GM23338 (cell line): ENCODE measurements at regions not wholly inside any gene's neighbourhood (a gene's known extent, or its start where the extent isn't known, plus 50 kb on each side); places are given as distances from the start of the nearest gene placed in this dataset.

Experiments
- ATAC-seq: fragments of 200-7000 bp; cut with Tn5 transposase; 3 replicates; pipeline ENCODE4 v1.9.1; 2020
- DNase-seq: peaks from one replicate; pipeline ENCODE4 v3.0.0-alpha.2; 2015; ENCODE audit warnings: low spot score
- H2AFZ ChIP-seq: fragments of 200-600 bp; sonication (generic); 2 replicates; pipeline ENCODE4 v1.8.0; 2016; ENCODE audit warnings: antibody characterized with exemption, mild to moderate bottlenecking, moderate library complexity
- H3F3A ChIP-seq: fragments of 200-600 bp; sonication (generic); replicated peaks from 2 replicates; pipeline ENCODE4 v1.8.0; 2017; ENCODE audit warnings: antibody characterized with exemption, mixed run types, low read depth
- H3K27ac ChIP-seq: fragments of 200-600 bp; sonication (generic); 2 replicates; pipeline ENCODE4 v1.6.1; 2016; ENCODE audit warnings: low read depth
- H3K27me3 ChIP-seq: fragments of 200-600 bp; sonication (generic); 2 replicates; pipeline ENCODE4 v1.8.0; 2016; ENCODE audit warnings: mild to moderate bottlenecking, mixed run types, moderate library complexity; ENCODE audit not compliant: insufficient read depth
- H3K36me3 ChIP-seq: fragments of 200-600 bp; sonication (generic); 2 replicates; pipeline ENCODE4 v1.8.0; 2016; ENCODE audit warnings: mild to moderate bottlenecking; ENCODE audit not compliant: insufficient read depth
- H3K4me1 ChIP-seq: fragments of 200-600 bp; sonication (generic); 2 replicates; pipeline ENCODE4 v1.8.0; 2016; ENCODE audit warnings: mild to moderate bottlenecking, moderate library complexity; ENCODE audit not compliant: insufficient read depth
- H3K4me2 ChIP-seq: fragments of 200-600 bp; sonication (generic); 2 replicates; pipeline ENCODE4 v1.7.1; 2017; ENCODE audit warnings: mixed run types
- H3K4me3 ChIP-seq: fragments of 200-600 bp; sonication (generic); 2 replicates; pipeline ENCODE4 v1.6.1; 2016; ENCODE audit warnings: mixed run types
- H3K79me2 ChIP-seq: fragments of 200-600 bp; sonication (generic); replicated peaks from 2 replicates; pipeline ENCODE4 v1.8.0; 2017; ENCODE audit warnings: mild to moderate bottlenecking; ENCODE audit not compliant: insufficient read depth
- H3K9me2 ChIP-seq: fragments of 200-600 bp; sonication (generic); 2 replicates; pipeline ENCODE4 v1.8.0; 2017; ENCODE audit not compliant: insufficient read depth
- H4K20me1 ChIP-seq: fragments of 200-600 bp; sonication (generic); replicated peaks from 2 replicates; pipeline ENCODE4 v1.8.0; 2017; ENCODE audit warnings: mild to moderate bottlenecking; ENCODE audit not compliant: insufficient read depth
- H3K27ac Mint-ChIP-seq: 2 replicates; pipeline ENCODE4 v1.8.0; 2020; ENCODE audit warnings: inconsistent platforms, mild to moderate bottlenecking, moderate library complexity, mixed read lengths
- H3K27me3 Mint-ChIP-seq: 3 replicates; pipeline ENCODE4 v1.8.0; 2022; ENCODE audit warnings: low read depth, mild to moderate bottlenecking, moderate library complexity, mixed read lengths, inconsistent platforms; ENCODE audit not compliant: insufficient read depth, poor library complexity
- H3K36me3 Mint-ChIP-seq: 3 replicates; pipeline ENCODE4 v1.8.0; 2021; ENCODE audit warnings: low read depth, mild to moderate bottlenecking, inconsistent platforms, moderate library complexity, mixed read lengths
- H3K4me1 Mint-ChIP-seq: 3 replicates; pipeline ENCODE4 v1.8.0; 2020; ENCODE audit warnings: mild to moderate bottlenecking, inconsistent platforms, mixed read lengths
- H3K4me3 Mint-ChIP-seq: 3 replicates; pipeline ENCODE4 v1.8.0; 2021; ENCODE audit warnings: moderate library complexity, mild to moderate bottlenecking, inconsistent platforms, mixed read lengths
- H3K9me3 Mint-ChIP-seq: 3 replicates; pipeline ENCODE4 v1.8.0; 2020; ENCODE audit warnings: moderate library complexity, mild to moderate bottlenecking, inconsistent platforms, mixed read lengths
- CREB1 ChIP-seq: fragments of 250-450 bp; sonication (Bioruptor Pico); IDR thresholded peaks from 2 replicates; pipeline ENCODE4 v1.5.0; 2020; ENCODE audit warnings: low read depth, mild to moderate bottlenecking, moderate library complexity
- CTCF ChIP-seq, 2 experiments: fragments of 200-600 bp in 1 of 2; sonication (generic) in 1 of 2; conservative IDR thresholded peaks; 2 replicates each; pipeline versions ENCODE4 v1.5.1 to v1.6.1; 2016 to 2017; ENCODE audit warnings: antibody characterized with exemption in 2 of 2, low read depth in 2 of 2, mild to moderate bottlenecking in 2 of 2, moderate library complexity in 1 of 2
- ETS1 ChIP-seq: IDR thresholded peaks from 2 replicates; pipeline ENCODE4 v1.6.1; 2016; ENCODE audit warnings: antibody characterized with exemption
- EZH2 ChIP-seq: fragments of 200-600 bp; sonication (generic); IDR thresholded peaks from one replicate; pipeline ENCODE4 v1.8.0; 2017; ENCODE audit warnings: antibody characterized with exemption, mild to moderate bottlenecking, low read depth; ENCODE audit not compliant: unreplicated experiment
- EZH2phosphoT487 ChIP-seq: fragments of 200-600 bp; sonication (generic); IDR thresholded peaks from one replicate; pipeline ENCODE4 v1.8.1; 2018; ENCODE audit warnings: antibody characterized with exemption; ENCODE audit not compliant: unreplicated experiment
- NANOG ChIP-seq: IDR thresholded peaks from 2 replicates; pipeline ENCODE4 v1.6.1; 2016; ENCODE audit warnings: antibody characterized with exemption, borderline replicate concordance
- POLR2AphosphoS5 ChIP-seq: IDR thresholded peaks from 2 replicates; pipeline ENCODE4 v1.6.1; 2016; ENCODE audit warnings: antibody characterized with exemption, low read depth
- REST ChIP-seq: IDR thresholded peaks from one replicate; pipeline ENCODE4 v1.6.1; 2018; ENCODE audit warnings: antibody characterized with exemption; ENCODE audit not compliant: unreplicated experiment
- STAT1 ChIP-seq: IDR thresholded peaks from one replicate; pipeline ENCODE4 v1.6.1; 2016; ENCODE audit warnings: antibody characterized with exemption; ENCODE audit not compliant: unreplicated experiment
- ZNF114 ChIP-seq: fragments of 250-450 bp; sonication (Bioruptor Pico); IDR thresholded peaks from 2 replicates; pipeline ENCODE4 v1.5.0; 2020; ENCODE audit warnings: mild to moderate bottlenecking, moderate library complexity
- ZNF331 ChIP-seq: fragments of 250-450 bp; sonication (Bioruptor Pico); IDR thresholded peaks from 2 replicates; pipeline ENCODE4 v1.5.0; 2020; ENCODE audit warnings: low read depth, mild to moderate bottlenecking, moderate library complexity

- TF ChIP-seq REST = no peak
- TF ChIP-seq EZH2phosphoT487 = no peak
- no peak for TF ChIP-seq ZNF114
- TF ChIP-seq EZH2 = no peak
- no peak for TF ChIP-seq CREB1 (CRISPR knock-in tag)
Observed at GRCh38 chr16:77662246-77662645, 60.1 kb upstream of the NUDT7 start (continued).

- Histone ChIP-seq H3K36me3 (no peaks in the 10 kb centered on the region), H3K4me3 (no peak overlapping the region), H2AFZ (no peak overlapping the region), H3K79me2 (no peaks in the 10 kb centered on the region), H3K4me1 (peaks cover 3% of the 10 kb centered on the region), H3K9me2 (no peaks in the 10 kb centered on the region), H3K27me3 (no peaks in the 10 kb centered on the region), H4K20me1 (no peaks in the 10 kb centered on the region; the same call in 1 of the 2 replicates), H3K27ac (no peak overlapping the region), H3K4me2 (no peak overlapping the region), H3F3A (no peaks in the 10 kb centered on the region)
- H3K27me3 Mint-ChIP-seq = peaks cover 4% of the 10 kb centered on the region
- no peak overlapping the region for H3K27ac Mint-ChIP-seq
- ATAC-seq = no peak
- H3K4me1 Mint-ChIP-seq = 0 out of 3 replicates have a peak, but pooled peaks cover 2% of the 10 kb centered on the region
- H3K36me3 Mint-ChIP-seq = peaks cover 6% of the 10 kb centered on the region; the same call in 1 of the 3 replicates
- TF ChIP-seq ETS1 = no peak
- no peak for TF ChIP-seq STAT1
- TF ChIP-seq ZNF331 = no peak
- no peak for DNase-seq
- H3K9me3 Mint-ChIP-seq = peaks cover 24% of the 10 kb centered on the region
- H3K4me3 Mint-ChIP-seq = no peak overlapping the region
Observed at GRCh38 chr16:77663711-77664110, 58.6 kb upstream of the NUDT7 start.

GRCh38 chr16:77666771-77667170 is 55.5 kb upstream of the NUDT7 start:
- H3K4me1 ChIP-seq = no peaks in the 10 kb centered on the region
- no peak overlapping the region for H2AFZ ChIP-seq
- no peak overlapping the region for H3K4me3 Mint-ChIP-seq
- H3K27me3 ChIP-seq = no peaks in the 10 kb centered on the region
- no peak overlapping the region for H3K27ac ChIP-seq
- peaks cover 24% of the 10 kb centered on the region for H3K9me3 Mint-ChIP-seq
- no peaks in the 10 kb centered on the region for H3K79me2 ChIP-seq
- H3K4me1 Mint-ChIP-seq = no peaks in the 10 kb centered on the region
- ATAC-seq = no peak
- H3F3A ChIP-seq = no peaks in the 10 kb centered on the region
- peaks cover 6% of the 10 kb centered on the region; the same call in 1 of the 3 replicates for H3K36me3 Mint-ChIP-seq
- H3K27ac Mint-ChIP-seq = no peak overlapping the region
- no peaks in the 10 kb centered on the region for H3K9me2 ChIP-seq
- H3K4me3 ChIP-seq = no peak overlapping the region
- no peak overlapping the region for H3K4me2 ChIP-seq
- H3K36me3 ChIP-seq = no peaks in the 10 kb centered on the region
- no peak for DNase-seq
- no peaks in the 10 kb centered on the region for H3K27me3 Mint-ChIP-seq
- no peaks in the 10 kb centered on the region; the same call in 1 of the 2 replicates for H4K20me1 ChIP-seq
- no peak for TF ChIP-seq CTCF (conservative IDR thresholded peaks at IDR 0.05; ENCODE audit: low read depth in 2 of 2)
- no peak for TF ChIP-seq CREB1 (CRISPR knock-in tag)
- TF ChIP-seq STAT1 = no peak
- no peak for TF ChIP-seq ZNF114
- TF ChIP-seq ETS1 = no peak
- no peak for TF ChIP-seq NANOG
- TF ChIP-seq ZNF331 = no peak
- TF ChIP-seq POLR2AphosphoS5 = no peak
- no peak for TF ChIP-seq EZH2
